H9 (cell line): ENCODE measurements at regions not wholly inside any gene's neighbourhood (a gene's known extent, or its start where the extent isn't known, plus 50 kb on each side); places are given as distances from the start of the nearest gene placed in this dataset.

ENCODE experiments used
- DNase-seq: peaks from one replicate; pipeline ENCODE4 v3.0.0-alpha.2; 2017
- H2AFZ ChIP-seq: one replicate; pipeline ENCODE4 v1.6.1; 2013; ENCODE audit warnings: mild to moderate bottlenecking, low read length, control low read depth, moderate library complexity
- H2AK5ac ChIP-seq: 2 replicates; pipeline ENCODE4 v1.6.1; 2013; ENCODE audit warnings: low read length, control low read depth, mixed read lengths; ENCODE audit not compliant: insufficient read length
- H2BK120ac ChIP-seq: one replicate; pipeline ENCODE4 v1.6.1; 2013; ENCODE audit warnings: low read depth, mild to moderate bottlenecking, low read length, control low read depth, inconsistent platforms; ENCODE audit not compliant: poor library complexity, severe bottlenecking
- H2BK12ac ChIP-seq: 2 replicates; pipeline ENCODE4 v1.6.1; 2013; ENCODE audit warnings: low read length, control low read depth, mixed read lengths, low read depth; ENCODE audit not compliant: insufficient read length
- H2BK15ac ChIP-seq: 2 replicates; pipeline ENCODE4 v1.6.1; 2013; ENCODE audit warnings: low read depth, low read length, control low read depth
- H2BK20ac ChIP-seq: one replicate; pipeline ENCODE4 v1.6.1; 2013; ENCODE audit warnings: low read depth, mild to moderate bottlenecking, low read length, control low read depth, inconsistent platforms; ENCODE audit not compliant: poor library complexity, severe bottlenecking
- H2BK5ac ChIP-seq: 2 replicates; pipeline ENCODE4 v1.6.1; 2013; ENCODE audit warnings: low read length, control low read depth, mixed read lengths; ENCODE audit not compliant: insufficient read length
- H3K14ac ChIP-seq: 2 replicates; pipeline ENCODE4 v1.6.1; 2013; ENCODE audit warnings: low read length, control low read depth; ENCODE audit not compliant: insufficient read depth
- H3K18ac ChIP-seq: 2 replicates; pipeline ENCODE4 v1.6.1; 2013; ENCODE audit warnings: low read depth, mild to moderate bottlenecking, mixed read lengths, low read length, control low read depth; ENCODE audit not compliant: insufficient read length
- H3K23ac ChIP-seq: 2 replicates; pipeline ENCODE4 v1.6.1; 2013; ENCODE audit warnings: low read length, control low read depth, mixed read lengths, low read depth; ENCODE audit not compliant: insufficient read length
- H3K23me2 ChIP-seq: 2 replicates; pipeline ENCODE4 v1.6.1; 2013; ENCODE audit warnings: low read depth, mild to moderate bottlenecking, mixed read lengths, low read length, control low read depth; ENCODE audit not compliant: insufficient read length, poor library complexity, severe bottlenecking
- H3K27ac ChIP-seq: 2 replicates; pipeline ENCODE4 v1.5.1; 2013; ENCODE audit warnings: low read length, control low read depth, mixed read lengths, low read depth; ENCODE audit not compliant: insufficient read length
- H3K27me3 ChIP-seq: 2 replicates; pipeline ENCODE4 v1.6.1; 2013; ENCODE audit warnings: low read length, control low read depth, inconsistent platforms; ENCODE audit not compliant: insufficient read depth
- H3K4ac ChIP-seq: 2 replicates; pipeline ENCODE4 v1.6.1; 2013; ENCODE audit warnings: low read depth, mild to moderate bottlenecking, control low read depth, inconsistent platforms, low read length, moderate library complexity
- H3K4me1 ChIP-seq: 2 replicates; pipeline ENCODE4 v1.6.1; 2013; ENCODE audit warnings: low read length, control low read depth, inconsistent platforms; ENCODE audit not compliant: insufficient read depth
- H3K4me2 ChIP-seq: 2 replicates; pipeline ENCODE4 v1.6.1; 2013; ENCODE audit warnings: low read length, control low read depth, mixed read lengths; ENCODE audit not compliant: insufficient read length, insufficient read depth
- H3K56ac ChIP-seq: 2 replicates; pipeline ENCODE4 v1.6.1; 2013; ENCODE audit warnings: low read depth, mild to moderate bottlenecking, mixed read lengths, low read length, control low read depth; ENCODE audit not compliant: insufficient read length
- H3K79me1 ChIP-seq: 2 replicates; pipeline ENCODE4 v1.6.1; 2013; ENCODE audit warnings: low read depth, mild to moderate bottlenecking, moderate library complexity, low read length, control low read depth, inconsistent platforms; ENCODE audit not compliant: insufficient read depth, poor library complexity, severe bottlenecking
- H3K79me2 ChIP-seq: 2 replicates; pipeline ENCODE4 v1.6.1; 2013; ENCODE audit warnings: low read length, control low read depth, inconsistent platforms; ENCODE audit not compliant: insufficient read depth
- H3K9ac ChIP-seq: 2 replicates; pipeline ENCODE4 v1.6.1; 2013; ENCODE audit warnings: low read length, control low read depth, mixed read lengths; ENCODE audit not compliant: insufficient read length; ENCODE audit errors: extremely low read depth
- H3K9me3 ChIP-seq: one replicate; pipeline ENCODE4 v1.6.1; 2013; ENCODE audit warnings: low read depth, low read length, inconsistent platforms; ENCODE audit not compliant: control insufficient read depth
- H3T11ph ChIP-seq: one replicate; pipeline ENCODE4 v1.6.1; 2013; ENCODE audit warnings: mild to moderate bottlenecking, low read length, control low read depth, inconsistent platforms
- H4K20me1 ChIP-seq: one replicate; pipeline ENCODE4 v1.6.1; 2013; ENCODE audit not compliant: control insufficient read depth, insufficient read length, insufficient read depth
- H4K5ac ChIP-seq: 2 replicates; pipeline ENCODE4 v1.6.1; 2013; ENCODE audit warnings: low read depth, mild to moderate bottlenecking, mixed read lengths, low read length, control low read depth; ENCODE audit not compliant: insufficient read length
- H4K8ac ChIP-seq: replicated peaks from 2 replicates; pipeline ENCODE4 v1.6.1; 2013; ENCODE audit warnings: low read length, control low read depth, mixed read lengths, low read depth; ENCODE audit not compliant: insufficient read length
- H4K91ac ChIP-seq: 2 replicates; pipeline ENCODE4 v1.6.1; 2013; ENCODE audit warnings: low read depth, mild to moderate bottlenecking, moderate library complexity, mixed read lengths, low read length, control low read depth; ENCODE audit not compliant: insufficient read length
- H3K27ac Mint-ChIP-seq, 3 experiments: 2 replicates in 2 of 3; 3 replicates in 1 of 3; pipeline ENCODE4 v1.8.0; 2020 to 2021; ENCODE audit warnings: mixed read lengths in 3 of 3, mild to moderate bottlenecking in 1 of 3, moderate library complexity in 1 of 3
- H3K27me3 Mint-ChIP-seq: 2 replicates; pipeline ENCODE4 v1.8.0; 2021; ENCODE audit warnings: low read depth, mild to moderate bottlenecking, moderate library complexity, mixed read lengths
- H3K36me3 Mint-ChIP-seq, 3 experiments: 2 replicates in 2 of 3; 3 replicates in 1 of 3; pipeline ENCODE4 v1.8.0; 2020 to 2021; ENCODE audit warnings: low read depth in 3 of 3, mixed read lengths in 3 of 3; ENCODE audit not compliant: insufficient read depth in 1 of 3
- H3K4me1 Mint-ChIP-seq, 2 experiments: 2 replicates each; pipeline ENCODE4 v1.8.0; 2020; ENCODE audit warnings: mixed read lengths in 2 of 2
- H3K4me3 Mint-ChIP-seq, 2 experiments: 2 replicates in 1 of 2; 3 replicates in 1 of 2; pipeline ENCODE4 v1.8.0; 2020 to 2021; ENCODE audit warnings: mild to moderate bottlenecking in 2 of 2, mixed read lengths in 2 of 2, moderate library complexity in 1 of 2
- H3K9me3 Mint-ChIP-seq, 2 experiments: 2 replicates in 1 of 2; 3 replicates in 1 of 2; pipeline ENCODE4 v1.8.0; 2020; ENCODE audit warnings: mild to moderate bottlenecking in 2 of 2, mixed read lengths in 2 of 2, moderate library complexity in 1 of 2
- CTCF ChIP-seq: fragments of 200-600 bp; sonication (generic); conservative IDR thresholded peaks from 3 replicates; pipeline ENCODE4 v1.8.0; 2021; ENCODE audit warnings: antibody characterized with exemption, mild to moderate bottlenecking
- WGBS: extraction: QIAGEN DNeasy Blood & Tissue Kit; methylation state at CpG from one replicate; pipeline ENCODE4 v1.1.7; 2013; ENCODE audit warnings: missing lambda C conversion rate, low lambda C conversion rate, mixed read lengths; ENCODE audit not compliant: insufficient read length; ENCODE audit errors: extremely low coverage; 5-methylcytosine and 5-hydroxymethylcytosine counted together

- Histone ChIP-seq H3K4me1 (no peaks in the 10 kb centered on the region; the same call in 1 of the 2 replicates), H3K23ac (no peak overlapping the region), H2BK20ac (no peak overlapping the region), H3K18ac (no peak overlapping the region), H2AFZ (no peak overlapping the region), H3K27me3 (no peaks in the 10 kb centered on the region), H2BK12ac (no peak overlapping the region), H4K20me1 (no peaks in the 10 kb centered on the region), H4K5ac (no peak overlapping the region), H2BK15ac (no peak overlapping the region), H4K8ac (no peak overlapping the region), H3K4ac (no peak overlapping the region), H3K4me2 (no peak overlapping the region), H2BK120ac (no peak overlapping the region), H2BK5ac (no peak overlapping the region), H3K14ac (no peak overlapping the region), H3K23me2 (no peaks in the 10 kb centered on the region), H3K79me1 (no peaks in the 10 kb centered on the region), H3K9me3 (no peaks in the 10 kb centered on the region), H3T11ph (no peak overlapping the region), H2AK5ac (no peak overlapping the region), H3K79me2 (no peaks in the 10 kb centered on the region), H4K91ac (no peak overlapping the region), H3K56ac (no peak overlapping the region), H3K27ac (no peak overlapping the region), H3K9ac (no peak overlapping the region)
- H3K36me3 Mint-ChIP-seq = peaks cover 0 to 12% (median 6%) of the 10 kb centered on the region in 3 experiments; a peak in 4 of 7 replicates
- DNase-seq = no peak
- no CpG with 5 or more reads among the region's 2 CpGs for WGBS
- peaks cover 11 to 12% of the 10 kb centered on the region in 2 experiments for H3K9me3 Mint-ChIP-seq
- no peak overlapping the region for H3K4me3 Mint-ChIP-seq
- H3K27me3 Mint-ChIP-seq = no peaks in the 10 kb centered on the region
- H3K4me1 Mint-ChIP-seq = no peaks in the 10 kb centered on the region
- TF ChIP-seq CTCF = no peak
- no peak overlapping the region for H3K27ac Mint-ChIP-seq
Measured at GRCh38 chr4:81997313-81997712, 376.5 kb downstream of the HNRNPD start.
